CD4-positive, alpha-beta memory T cell (primary cell): ENCODE measurements at regions not wholly inside any gene's neighbourhood (a gene's known extent, or its start where the extent isn't known, plus 50 kb on each side); places are given as distances from the start of the nearest gene placed in this dataset.

Experiments
- CTCF ChIA-PET: fragments of 350-600 bp; sonication (Branson Sonifier 250); formaldehyde crosslinking; loops from one replicate; lab custom pipeline; 2021; ENCODE audit warnings: inconsistent platforms; ENCODE audit not compliant: partially characterized antibody; lab: Charles Lee
- POLR2A ChIA-PET: fragments of 350-600 bp; sonication (Branson Sonifier 250); formaldehyde crosslinking; loops from one replicate; lab custom pipeline; 2021; ENCODE audit not compliant: partially characterized antibody; lab: Charles Lee
- DNase-seq, 5 donors: peaks; one replicate each; pipeline versions ENCODE4 v3.0.0 to v3.0.0-alpha.2; 2020 to 2022; ENCODE audit warnings: mixed read lengths in 1 of 5
- H3K27ac ChIP-seq: one replicate; pipeline ENCODE4 v1.7.0; 2013; ENCODE audit warnings: low read depth, low read length
- H3K27me3 ChIP-seq: 2 replicates; pipeline ENCODE4 v1.7.0; 2013; ENCODE audit warnings: mild to moderate bottlenecking, low read length, moderate library complexity; ENCODE audit not compliant: insufficient read depth
- H3K36me3 ChIP-seq: 2 replicates; pipeline ENCODE4 v1.7.0; 2013; ENCODE audit warnings: mild to moderate bottlenecking, low read length, moderate library complexity; ENCODE audit not compliant: insufficient read depth
- H3K4me1 ChIP-seq: 2 replicates; pipeline ENCODE4 v1.7.0; 2013; ENCODE audit warnings: mild to moderate bottlenecking, low read length, moderate library complexity; ENCODE audit not compliant: insufficient read depth
- H3K4me3 ChIP-seq, 2 donors: one replicate each; pipeline ENCODE4 v1.7.0; 2013; ENCODE audit warnings: low read length in 2 of 2, mild to moderate bottlenecking in 1 of 2
- H3K9me3 ChIP-seq, 2 donors: one replicate each; pipeline ENCODE4 v1.7.0; 2013; ENCODE audit warnings: low read length in 2 of 2, control low read depth in 1 of 2; ENCODE audit not compliant: control insufficient read depth in 1 of 2
- H3K27ac Mint-ChIP-seq, 7 donors: one replicate each; pipeline ENCODE4 v1.8.0; 2020 to 2021; ENCODE audit warnings: mixed read lengths in 7 of 7, mild to moderate bottlenecking in 6 of 7, inconsistent platforms in 3 of 7, moderate library complexity in 3 of 7
- H3K27me3 Mint-ChIP-seq, 2 donors: one replicate each; pipeline ENCODE4 v1.8.0; 2020 to 2021; ENCODE audit warnings: mixed read lengths in 2 of 2
- H3K36me3 Mint-ChIP-seq, 2 donors: one replicate each; pipeline ENCODE4 v1.8.0; 2020 to 2021; ENCODE audit warnings: mixed read lengths in 2 of 2, inconsistent platforms in 1 of 2, mild to moderate bottlenecking in 1 of 2
- H3K4me1 Mint-ChIP-seq, 4 donors: one replicate each; pipeline ENCODE4 v1.8.0; 2020 to 2021; ENCODE audit warnings: mixed read lengths in 4 of 4, mild to moderate bottlenecking in 1 of 4
- H3K4me3 Mint-ChIP-seq, 8 donors: one replicate each; pipeline ENCODE4 v1.8.0; 2020 to 2021; ENCODE audit warnings: mixed read lengths in 8 of 8, mild to moderate bottlenecking in 7 of 8, moderate library complexity in 6 of 8, inconsistent platforms in 3 of 8
- H3K9me3 Mint-ChIP-seq, 8 donors: one replicate each; pipeline ENCODE4 v1.8.0; 2020 to 2021; ENCODE audit warnings: mixed read lengths in 8 of 8, mild to moderate bottlenecking in 5 of 8, inconsistent platforms in 3 of 8, moderate library complexity in 1 of 8
- intact Hi-C: fragments of 100-400 bp; cut with micrococcal nuclease; formaldehyde crosslinking; loops from one replicate; pipeline ENCODE4 v1.15.1; 2023

DNA sequence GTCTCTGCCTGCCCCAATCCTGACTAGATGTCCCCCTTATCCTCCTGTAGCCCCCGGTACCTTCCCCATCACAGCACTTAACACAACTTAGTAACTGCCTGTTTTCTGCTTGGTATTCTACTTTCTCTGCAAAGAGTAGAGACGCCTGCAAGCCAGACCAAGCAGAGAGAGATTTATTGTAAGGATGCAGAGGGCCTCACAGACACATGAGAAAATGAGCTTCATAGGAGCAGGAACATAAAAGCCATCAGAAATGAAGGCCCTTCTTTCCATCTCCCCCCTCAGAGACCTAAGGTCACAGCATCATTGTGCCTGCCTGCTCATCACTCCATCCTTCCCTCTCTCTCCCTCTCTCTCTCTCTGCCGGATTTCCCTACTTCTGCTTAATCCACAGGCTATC lies 305.7 kb upstream of the NOCT start:
- H3K9me3 Mint-ChIP-seq, result peaks cover 0 to 7% (median 0%) of the 10 kb centered on the region in 8 donors
- H3K27me3 Mint-ChIP-seq, result peaks cover 0 to 10% of the 10 kb centered on the region in 2 donors
- Histone ChIP-seq H3K27ac (no peak overlapping the region), H3K36me3 (no peaks in the 10 kb centered on the region), H3K4me1 (no peaks in the 10 kb centered on the region), H3K4me3 (no peak overlapping the region), H3K27me3 (no peaks in the 10 kb centered on the region), H3K9me3 (no peaks in the 10 kb centered on the region)
- POLR2A ChIA-PET, result no interaction called here
- H3K4me1 Mint-ChIP-seq, result no peaks in the 10 kb centered on the region
- intact Hi-C loops, result no loop called here
- H3K4me3 Mint-ChIP-seq, result no peak overlapping the region
- CTCF ChIA-PET, result no interaction called here
- no peaks in the 10 kb centered on the region for H3K36me3 Mint-ChIP-seq
- DNase-seq, result no peak
- H3K27ac Mint-ChIP-seq, result no peak overlapping the region

DNA sequence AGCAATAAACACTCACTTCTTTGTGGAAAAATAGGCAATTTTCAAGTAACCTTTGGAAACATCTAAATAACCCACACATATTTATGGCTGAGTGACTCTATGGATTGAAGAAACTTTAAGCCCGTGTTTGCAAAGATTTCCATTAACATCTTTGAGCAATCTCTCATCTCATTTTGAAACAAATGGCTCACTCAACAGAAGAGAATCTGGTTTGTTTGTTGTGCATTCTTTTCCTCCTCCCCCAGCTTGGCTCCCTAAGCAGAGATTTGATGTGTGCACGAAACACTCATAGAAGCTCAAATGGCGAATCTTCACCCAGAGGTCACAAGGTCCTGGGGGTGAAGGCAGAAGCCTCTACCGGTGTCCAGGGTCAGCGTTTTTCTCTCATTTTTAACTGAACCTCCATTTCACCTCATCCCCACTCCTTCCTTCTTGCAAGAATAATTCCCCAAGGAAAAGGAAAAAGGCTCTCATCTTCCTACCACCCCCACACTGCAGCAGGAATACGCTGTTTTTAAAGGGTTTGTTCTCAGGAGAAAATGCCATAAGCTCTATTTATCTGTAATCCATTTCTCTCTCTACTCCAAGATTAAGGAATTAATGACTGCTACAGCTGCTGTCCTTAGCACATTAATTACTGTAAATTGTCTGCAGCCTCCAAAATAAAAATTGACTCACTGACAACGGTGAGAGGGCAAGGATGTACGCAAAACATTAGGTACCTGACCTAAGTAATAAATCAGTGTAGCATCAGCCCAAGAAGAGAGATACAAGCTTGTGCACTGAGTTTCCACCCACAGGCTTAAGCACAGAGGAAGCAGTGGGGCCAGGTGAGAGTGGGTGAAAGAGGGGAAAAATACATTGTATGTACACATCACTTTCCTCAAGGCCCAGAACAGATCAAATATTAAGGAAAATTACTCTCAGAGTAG lies 307.6 kb upstream of the NOCT start:
- Histone ChIP-seq H3K27ac (no peak overlapping the region), H3K4me3 (no peak overlapping the region), H3K36me3 (no peaks in the 10 kb centered on the region), H3K4me1 (no peaks in the 10 kb centered on the region), H3K27me3 (no peaks in the 10 kb centered on the region), H3K9me3 (no peaks in the 10 kb centered on the region)
- no peak overlapping the region for H3K4me3 Mint-ChIP-seq
- H3K4me1 Mint-ChIP-seq, result no peaks in the 10 kb centered on the region
- DNase-seq, result no peak
- no peaks in the 10 kb centered on the region for H3K36me3 Mint-ChIP-seq
- no peak overlapping the region for H3K27ac Mint-ChIP-seq
- ChIA-PET POLR2A (no interaction called here), CTCF (no interaction called here)
- H3K9me3 Mint-ChIP-seq, result peaks cover 0 to 6% (median 0%) of the 10 kb centered on the region in 8 donors
- intact Hi-C loops, result no loop called here
- H3K27me3 Mint-ChIP-seq, result peaks cover 0 to 8% of the 10 kb centered on the region in 2 donors

DNA sequence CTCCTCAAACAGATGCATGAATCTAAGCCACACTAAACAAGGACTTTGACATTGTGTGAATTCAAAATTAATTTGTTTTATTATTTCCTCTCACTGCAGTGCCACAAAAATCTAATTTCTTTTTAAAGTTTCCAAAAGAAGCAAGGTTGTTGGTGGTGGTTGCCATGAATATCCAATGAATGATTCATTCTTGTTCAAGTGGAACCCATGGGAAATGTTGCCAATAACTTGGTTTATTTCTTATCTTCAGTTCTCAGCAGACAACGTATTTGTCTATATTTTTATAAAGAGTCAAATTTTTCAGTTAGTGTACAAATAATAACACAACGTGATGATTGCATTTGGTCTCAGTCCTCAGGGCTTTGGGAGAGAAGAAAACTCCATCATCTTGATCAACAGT lies 309.4 kb upstream of the NOCT start:
- Mint-ChIP-seq H3K36me3 (no peaks in the 10 kb centered on the region), H3K4me1 (no peaks in the 10 kb centered on the region), H3K27me3 (peaks cover 0 to 7% of the 10 kb centered on the region in 2 donors), H3K9me3 (peaks cover 0 to 6% (median 0%) of the 10 kb centered on the region in 8 donors), H3K27ac (no peak overlapping the region), H3K4me3 (no peak overlapping the region)
- CTCF ChIA-PET, result no interaction called here
- H3K27me3 ChIP-seq, result no peaks in the 10 kb centered on the region
- DNase-seq, result no peak
- H3K4me3 ChIP-seq, result no peak overlapping the region
- no peaks in the 10 kb centered on the region for H3K9me3 ChIP-seq
- POLR2A ChIA-PET, result no interaction called here
- no peaks in the 10 kb centered on the region for H3K4me1 ChIP-seq
- intact Hi-C loops, result no loop called here
- no peaks in the 10 kb centered on the region for H3K36me3 ChIP-seq
- H3K27ac ChIP-seq, result no peak overlapping the region

DNA sequence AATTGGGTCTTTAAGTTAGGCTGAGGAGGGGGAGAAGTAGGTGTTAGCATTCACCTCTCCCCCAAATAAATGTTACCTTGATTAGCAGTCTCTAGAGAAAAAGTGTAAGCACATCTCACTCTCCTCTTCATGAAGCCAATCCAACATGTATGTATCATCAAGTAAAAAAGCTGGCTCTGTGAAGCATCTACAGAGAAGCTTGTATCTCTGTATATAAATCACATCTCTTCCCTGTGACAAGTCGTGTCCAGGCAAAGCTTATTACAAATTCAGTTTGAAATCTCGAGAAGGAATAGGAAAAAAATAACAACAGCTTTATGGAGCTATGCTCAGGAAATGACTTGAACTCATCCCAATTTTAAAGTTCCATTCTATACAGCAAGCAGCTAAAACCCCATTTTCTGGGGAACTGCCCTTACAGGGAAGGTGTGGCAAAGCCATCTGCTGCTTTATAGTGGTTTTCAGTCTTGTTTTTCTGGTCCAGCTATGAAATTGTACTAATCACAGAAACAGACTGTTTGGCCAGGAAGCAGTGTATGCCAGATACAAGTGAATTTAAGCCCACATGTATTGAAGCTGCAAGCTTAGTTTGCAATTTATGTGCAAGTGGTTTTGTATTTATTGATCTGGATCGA lies 313.3 kb upstream of the NOCT start:
- Histone ChIP-seq H3K4me3 (no peak overlapping the region), H3K27me3 (no peaks in the 10 kb centered on the region), H3K27ac (no peak overlapping the region), H3K9me3 (no peaks in the 10 kb centered on the region), H3K4me1 (no peaks in the 10 kb centered on the region), H3K36me3 (no peaks in the 10 kb centered on the region)
- H3K9me3 Mint-ChIP-seq, result no peaks in the 10 kb centered on the region
- no peak overlapping the region for H3K27ac Mint-ChIP-seq
- H3K36me3 Mint-ChIP-seq, result no peaks in the 10 kb centered on the region
- ChIA-PET CTCF (no interaction called here), POLR2A (no interaction called here)
- H3K4me1 Mint-ChIP-seq, result no peaks in the 10 kb centered on the region
- intact Hi-C loops, result no loop called here
- DNase-seq, result no peak
- H3K4me3 Mint-ChIP-seq, result no peak overlapping the region
- H3K27me3 Mint-ChIP-seq, result peaks cover 0 to 6% of the 10 kb centered on the region in 2 donors

DNA sequence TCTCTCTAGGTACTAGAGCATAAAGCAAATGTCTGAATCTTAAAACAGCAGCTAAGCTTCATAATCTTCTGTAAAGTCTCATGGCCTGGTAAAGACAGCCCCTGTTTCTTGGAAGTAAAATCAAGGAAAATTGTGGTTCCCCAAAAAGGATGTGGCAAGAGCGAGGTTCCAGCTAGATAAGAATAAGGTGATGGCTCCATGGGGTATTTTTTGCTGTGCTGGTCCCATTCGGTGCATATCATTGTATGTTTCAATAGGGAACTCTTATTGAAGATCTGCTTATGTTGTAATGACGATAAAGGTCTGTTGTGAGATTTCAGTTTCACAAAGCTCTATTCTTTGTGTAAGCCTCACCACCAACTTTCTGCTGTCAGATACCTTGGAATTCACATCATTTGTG lies 316.9 kb upstream of the NOCT start:
- ChIA-PET POLR2A (no interaction called here), CTCF (interaction anchor here (0.9 kb wide), 1 partner anchor 17 kb away, joined by 3 read pairs; no protein-coding TSS in a partner anchor)
- no peak overlapping the region for H3K4me3 Mint-ChIP-seq
- peaks cover 1 to 7% of the 10 kb centered on the region in 2 donors for H3K27me3 Mint-ChIP-seq
- H3K9me3 ChIP-seq, result no peaks in the 10 kb centered on the region
- intact Hi-C loops, result no loop called here
- no peaks in the 10 kb centered on the region for H3K9me3 Mint-ChIP-seq
- no peaks in the 10 kb centered on the region for H3K36me3 Mint-ChIP-seq
- H3K4me1 ChIP-seq, result no peaks in the 10 kb centered on the region
- H3K36me3 ChIP-seq, result no peaks in the 10 kb centered on the region
- no peak overlapping the region for H3K27ac Mint-ChIP-seq
- H3K27me3 ChIP-seq, result no peaks in the 10 kb centered on the region
- no peak overlapping the region for H3K27ac ChIP-seq
- H3K4me3 ChIP-seq, result no peak overlapping the region
- no peaks in the 10 kb centered on the region for H3K4me1 Mint-ChIP-seq
- no peak for DNase-seq

DNA sequence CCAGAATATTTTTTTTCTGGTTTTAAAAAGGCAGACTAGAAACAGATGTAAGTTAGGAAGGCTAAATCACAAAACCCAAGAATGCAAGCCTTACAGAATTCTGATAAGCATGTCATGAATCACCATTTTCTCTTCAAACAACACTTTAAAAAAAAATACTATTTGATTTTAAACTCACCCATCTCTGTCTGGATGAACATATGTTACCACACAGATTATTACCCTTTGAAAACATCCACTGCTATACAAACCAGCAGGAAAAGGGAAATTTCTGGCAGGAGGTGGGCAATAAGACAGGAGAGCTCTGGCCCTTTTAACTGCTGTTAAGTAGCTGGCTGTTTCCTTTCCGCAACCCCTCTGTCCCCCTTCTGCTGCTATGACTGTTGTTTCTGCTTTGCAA lies 317.7 kb upstream of the NOCT start:
- CTCF ChIA-PET, result no interaction called here
- H3K27me3 ChIP-seq, result no peaks in the 10 kb centered on the region
- Mint-ChIP-seq H3K4me3 (no peak overlapping the region), H3K36me3 (no peaks in the 10 kb centered on the region), H3K27me3 (peaks cover 1 to 7% of the 10 kb centered on the region in 2 donors), H3K27ac (no peak overlapping the region), H3K9me3 (no peaks in the 10 kb centered on the region), H3K4me1 (no peaks in the 10 kb centered on the region)
- intact Hi-C loops, result no loop called here
- H3K4me3 ChIP-seq, result no peak overlapping the region
- H3K27ac ChIP-seq, result no peak overlapping the region
- H3K4me1 ChIP-seq, result no peaks in the 10 kb centered on the region
- no peak for DNase-seq
- POLR2A ChIA-PET, result no interaction called here
- H3K36me3 ChIP-seq, result no peaks in the 10 kb centered on the region
- H3K9me3 ChIP-seq, result no peaks in the 10 kb centered on the region

DNA sequence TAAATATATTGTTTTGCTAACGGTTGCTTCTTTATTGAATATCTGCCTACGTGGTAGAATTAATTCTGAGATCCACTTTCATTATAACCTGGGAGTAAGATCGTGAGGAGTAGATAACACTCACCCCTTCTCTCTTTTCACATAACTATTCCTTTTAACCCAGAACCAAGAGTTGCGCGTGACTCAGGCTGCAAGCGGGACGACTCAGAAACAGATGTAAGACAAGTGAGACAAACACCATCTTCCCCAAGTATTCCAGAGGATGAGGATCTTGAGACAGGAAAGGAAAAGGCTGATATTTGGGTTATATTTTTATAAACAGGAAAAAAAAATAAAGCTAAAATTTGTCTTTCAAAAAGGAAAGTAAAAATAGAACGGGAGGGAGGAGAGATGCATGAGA lies 318.8 kb upstream of the NOCT start:
- Histone ChIP-seq H3K4me3 (no peak overlapping the region), H3K9me3 (no peaks in the 10 kb centered on the region), H3K27ac (no peak overlapping the region), H3K27me3 (no peaks in the 10 kb centered on the region), H3K36me3 (no peaks in the 10 kb centered on the region), H3K4me1 (no peaks in the 10 kb centered on the region)
- DNase-seq, result no peak
- Mint-ChIP-seq H3K9me3 (no peaks in the 10 kb centered on the region), H3K4me3 (no peak overlapping the region), H3K36me3 (no peaks in the 10 kb centered on the region), H3K27me3 (peaks cover 1 to 7% of the 10 kb centered on the region in 2 donors), H3K4me1 (no peaks in the 10 kb centered on the region), H3K27ac (no peak overlapping the region)
- POLR2A ChIA-PET, result no interaction called here
- intact Hi-C loops, result no loop called here
- CTCF ChIA-PET, result no interaction called here
